HG03521 (cell line): ENCODE measurements at regions not wholly inside any gene's neighbourhood (a gene's known extent, or its start where the extent isn't known, plus 50 kb on each side); places are given as distances from the start of the nearest gene placed in this dataset.

Experiments used
- ATAC-seq: cut with Tn5 transposase; IDR thresholded peaks from one replicate; pipeline ENCODE4 v1.9.1; 2021; ENCODE audit warnings: mild to moderate bottlenecking, moderate library complexity; ENCODE audit not compliant: unreplicated experiment

DNA sequence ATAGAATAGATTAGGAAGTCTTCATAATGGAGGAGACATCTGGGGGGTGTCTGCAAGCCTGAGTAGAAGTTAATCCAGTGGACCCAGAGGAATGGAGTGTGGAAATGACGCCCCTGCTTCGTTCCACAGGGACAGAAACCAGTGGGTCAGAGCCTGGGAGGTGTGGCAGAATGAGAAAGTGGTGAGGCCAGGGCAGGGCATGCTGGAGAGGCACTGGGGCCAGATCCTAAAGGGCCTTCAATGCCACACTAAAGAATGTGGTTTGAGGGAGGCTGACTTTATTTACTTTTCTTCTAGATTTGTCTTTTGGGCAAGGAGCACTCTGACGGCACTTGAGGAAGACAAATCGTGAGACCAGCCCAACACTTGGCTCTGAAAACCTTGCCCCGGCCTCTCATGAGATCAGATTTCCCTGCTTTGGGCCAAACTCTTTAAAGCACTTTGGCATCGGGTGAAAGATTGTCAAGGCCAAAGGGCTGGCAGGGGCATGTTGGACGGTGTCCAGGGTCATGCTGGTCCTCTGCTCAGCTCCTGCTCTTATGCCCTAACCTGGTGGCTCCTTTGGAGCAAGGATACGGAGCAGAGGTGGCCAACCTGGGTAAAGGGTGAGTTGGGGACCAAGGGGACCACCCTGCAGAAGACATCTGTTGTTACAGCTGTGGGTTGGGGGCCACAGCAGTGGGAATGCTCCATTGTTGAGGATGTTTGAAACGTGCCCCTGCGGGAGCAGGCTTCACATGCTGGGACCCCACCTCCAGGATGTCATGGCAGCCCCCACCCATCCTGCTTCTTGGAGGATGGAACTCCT is 157.0 kb upstream of the ZMIZ1 start:
- ATAC-seq: no peak

GRCh38 chr10:78912361-78913218 is 156.2 kb upstream of the ZMIZ1 start:
- ATAC-seq: no peak

- ATAC-seq: no peak
These were observed 155.3 kb upstream of the ZMIZ1 start for GRCh38 chr10:78913219-78914059.

GRCh38 chr10:78914060-78914378 is 154.7 kb upstream of the ZMIZ1 start:
- no peak for ATAC-seq

- no peak for ATAC-seq
These were observed 154.1 kb upstream of the ZMIZ1 start for GRCh38 chr10:78914502-78915189.

DNA sequence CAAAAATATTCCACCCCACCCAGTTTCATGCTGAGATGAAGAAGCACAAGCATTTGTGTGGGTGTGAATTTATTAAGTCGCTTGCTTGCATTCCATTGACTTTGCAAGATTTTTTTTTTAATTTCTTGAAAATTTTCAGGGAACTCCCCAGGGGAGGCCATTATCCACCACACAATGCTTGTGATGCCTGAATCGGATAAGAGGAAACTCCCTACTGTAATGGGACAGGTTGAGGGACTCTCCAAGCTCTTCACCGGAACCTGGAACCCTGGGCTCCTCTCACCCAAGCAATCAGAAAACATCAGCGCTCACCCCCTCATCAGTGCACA is 153.6 kb upstream of the ZMIZ1 start:
- ATAC-seq: no peak

GRCh38 chr10:78916227-78916626 is 152.5 kb upstream of the ZMIZ1 start:
- no peak for ATAC-seq

GRCh38 chr10:78919181-78919966 is 149.4 kb upstream of the ZMIZ1 start:
- ATAC-seq: no peak

DNA sequence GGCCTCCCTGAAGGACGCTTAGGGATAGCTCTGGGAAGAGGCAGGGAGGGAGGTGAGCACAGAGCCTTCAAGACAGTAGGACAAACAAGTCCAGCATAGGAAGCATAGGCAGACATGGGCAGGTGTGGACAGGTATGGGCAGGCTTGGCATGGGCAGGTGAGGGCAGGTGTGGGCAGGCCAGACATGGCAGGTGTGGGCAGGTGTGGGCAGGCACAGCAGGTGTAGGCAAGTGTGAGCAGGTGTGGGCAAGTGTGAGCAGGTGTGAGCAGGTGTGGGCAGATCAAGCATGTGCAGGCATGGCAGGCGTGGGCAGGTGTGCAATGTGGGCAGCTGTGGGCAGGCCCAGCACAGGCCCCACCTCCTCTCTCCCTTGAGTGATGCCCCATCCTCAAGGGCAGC is 148.8 kb upstream of the ZMIZ1 start:
- ATAC-seq: no peak

GRCh38 chr10:78921895-78922294 is 146.9 kb upstream of the ZMIZ1 start:
- ATAC-seq: no peak

DNA sequence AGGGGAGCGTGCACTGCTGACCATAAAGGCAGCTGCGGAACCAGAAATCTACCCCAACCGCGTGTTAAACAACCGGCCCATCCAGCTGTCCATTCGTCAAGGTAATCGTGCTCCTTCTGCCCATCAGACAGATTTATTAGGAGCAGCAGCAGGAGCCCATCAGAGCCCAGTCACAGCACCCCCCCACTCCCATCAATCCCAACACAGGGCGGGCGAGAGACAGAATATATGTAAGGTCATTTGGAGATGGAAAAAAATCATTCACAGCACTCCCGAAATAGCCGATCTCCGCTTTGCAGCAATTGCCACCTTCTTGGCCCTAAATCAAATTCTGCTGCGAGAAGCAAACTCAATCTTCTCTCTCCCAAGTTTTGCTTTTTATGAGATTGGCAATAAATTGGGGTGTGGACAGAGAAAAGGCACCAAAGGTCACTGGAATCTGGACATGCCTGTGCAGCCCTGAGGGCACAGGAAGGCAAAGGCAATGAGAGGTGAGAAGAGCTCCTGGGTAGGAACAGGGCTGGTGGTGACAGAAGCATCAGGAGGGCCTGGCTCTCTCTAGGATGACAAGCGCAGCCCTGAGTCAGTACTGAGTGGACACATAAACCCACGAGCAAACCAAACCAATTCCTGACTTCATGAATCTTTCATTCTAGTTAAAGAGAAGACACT is 145.0 kb upstream of the ZMIZ1 start:
- ATAC-seq: no peak

DNA sequence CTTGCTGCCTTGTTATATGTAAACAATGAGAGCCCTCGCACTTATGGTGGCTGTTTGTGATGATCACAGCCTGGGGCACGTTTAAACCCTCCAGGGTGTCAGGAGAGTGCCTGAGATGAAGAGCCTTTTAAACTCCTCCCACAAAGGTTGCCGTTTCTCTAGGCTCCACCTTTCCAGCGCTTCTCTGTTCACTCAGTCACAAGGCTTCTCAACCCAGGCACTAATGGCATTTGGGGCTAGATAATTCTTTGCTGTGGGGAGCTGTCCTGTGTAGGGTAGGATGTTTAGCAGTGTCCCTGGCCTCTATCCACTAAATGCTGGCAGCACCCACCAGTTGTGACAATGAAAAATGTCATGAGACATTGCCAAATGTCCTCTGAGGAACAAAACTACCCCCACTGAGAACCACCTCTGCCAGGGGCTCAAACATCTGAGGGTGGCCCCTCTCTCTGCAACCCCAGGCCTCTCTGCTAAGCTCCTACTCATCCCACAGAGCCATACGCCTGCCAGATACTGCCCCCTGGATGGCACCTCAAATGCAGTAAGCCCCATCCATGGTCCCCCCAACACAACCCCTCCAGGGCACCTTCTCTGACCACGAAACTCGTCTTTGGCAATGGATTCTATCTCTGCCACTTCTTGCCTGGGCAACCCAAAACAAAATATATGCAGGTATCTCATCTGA is 144.3 kb upstream of the ZMIZ1 start:
- no peak for ATAC-seq

DNA sequence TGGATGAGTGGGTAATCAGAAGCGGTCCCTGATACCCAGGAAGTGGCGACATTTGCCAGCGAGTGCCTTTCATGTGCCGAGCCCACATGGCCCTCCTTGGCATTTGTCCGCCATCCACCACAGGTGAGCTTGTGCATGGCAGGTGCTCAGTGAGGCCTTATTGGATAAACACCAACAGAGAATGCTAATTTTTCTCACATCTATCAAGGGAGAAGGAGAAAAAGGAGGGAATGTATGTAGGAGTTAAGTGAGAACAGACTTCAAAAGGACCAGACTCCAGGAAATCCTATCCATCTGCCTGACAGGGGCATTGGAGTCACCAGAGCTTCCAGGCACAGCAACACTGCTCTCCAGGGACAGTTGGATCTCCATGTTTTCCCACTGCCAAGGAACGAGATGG is 143.5 kb upstream of the ZMIZ1 start:
- no peak for ATAC-seq

DNA sequence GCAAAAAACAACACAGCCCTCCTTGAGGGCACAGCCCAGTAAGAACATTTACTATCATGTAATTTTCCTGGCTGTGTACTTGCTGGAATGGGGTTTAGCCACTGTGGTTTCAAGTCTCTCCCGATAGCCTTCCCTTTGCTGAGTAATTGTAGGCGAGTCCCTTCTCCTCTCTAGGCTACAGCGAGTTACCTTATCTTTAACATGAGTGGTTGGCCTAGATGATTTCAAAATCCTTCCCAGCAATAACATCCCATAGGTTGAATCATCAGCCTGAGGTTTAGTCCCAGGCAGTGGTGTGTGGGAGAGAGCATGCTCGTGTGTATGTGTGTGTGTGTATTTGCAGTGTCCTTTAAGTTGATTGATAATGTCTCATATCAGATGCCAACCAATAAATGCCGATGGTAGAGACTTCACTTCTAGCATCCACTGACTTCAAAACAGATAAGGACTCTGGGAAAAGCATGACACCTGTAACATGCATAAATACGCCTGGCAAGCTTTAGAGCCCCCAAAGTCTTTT is 142.9 kb upstream of the ZMIZ1 start:
- ATAC-seq: no peak

GRCh38 chr10:78927257-78927995 is 141.3 kb upstream of the ZMIZ1 start:
- no peak for ATAC-seq

- no peak for ATAC-seq
These were observed 140.4 kb upstream of the ZMIZ1 start for GRCh38 chr10:78928330-78928729.

GRCh38 chr10:78929541-78929940 is 139.2 kb upstream of the ZMIZ1 start:
- no peak for ATAC-seq
